ENCODE measurements at regions not wholly inside any gene's neighbourhood (a gene's known extent, or its start where the extent isn't known, plus 50 kb on each side); places are given as distances from the start of the nearest gene placed in this dataset.

- TF ChIP-seq POLR2AphosphoS5 (IDR thresholded peaks at IDR 0.05; ENCODE audit: borderline replicate concordance, low read depth, low read length) (no peak), EZH2 (IDR thresholded peaks at IDR 0.05) (no peak)
Observed at GRCh38 chr5:25641124-25641523, 996.3 kb upstream of the CDH10 start.

Data from SK-N-MC (cell line).